ENCODE measurements at regions not wholly inside any gene's neighbourhood (a gene's known extent, or its start where the extent isn't known, plus 50 kb on each side); places are given as distances from the start of the nearest gene placed in this dataset.
"Not testable (repeated sequence)": the region's sequence is repeated elsewhere in the genome, so short reads cannot be mapped to it uniquely, and the experiment has no call there.

- H3K4me3 ChIP-seq (ENCODE audit: low read depth, low read length), result no peak overlapping the region
- no peak for TF ChIP-seq CTCF (conservative IDR thresholded peaks at IDR 0.05; ENCODE audit: low read depth, low read length)
- DNase-seq (ENCODE audit: low read depth), result no peak
These were observed 630.0 kb downstream of the TAF11L14 start for GRCh38 chr5:18264126-18264882.

DNA sequence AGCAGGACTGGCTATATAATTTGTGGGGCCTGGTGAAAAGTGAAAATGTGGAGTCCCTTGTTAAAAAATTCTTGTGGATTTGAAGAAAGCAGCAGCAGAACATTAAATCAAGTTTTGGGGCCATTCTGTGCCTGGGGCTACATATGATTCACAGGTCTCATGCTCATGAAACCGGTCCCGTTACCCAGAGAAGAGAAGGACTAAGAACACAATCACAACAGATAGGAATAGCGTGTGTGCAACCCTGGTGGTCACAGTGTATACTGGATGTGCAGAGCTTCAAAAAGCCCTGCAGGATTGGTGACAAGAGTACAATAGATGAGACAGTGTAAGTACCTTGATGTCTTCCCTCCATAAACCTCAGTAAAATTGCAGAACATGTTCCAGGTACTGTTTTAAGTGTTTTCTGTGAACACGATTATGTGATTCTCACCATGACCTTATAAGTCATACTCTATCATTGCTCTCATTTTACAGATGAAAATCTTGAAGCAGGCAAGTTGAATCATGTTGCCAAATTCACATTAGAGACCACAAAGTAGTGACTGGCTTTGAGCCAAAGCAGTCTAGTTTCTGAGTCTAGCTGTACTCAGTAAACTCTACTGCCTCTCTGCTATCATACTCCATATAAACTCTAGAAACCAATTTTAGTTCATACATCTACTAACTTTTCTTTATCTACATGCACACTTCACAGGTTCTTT lies 636.5 kb downstream of the TAF11L14 start:
- no peak for DNase-seq (ENCODE audit: low read depth)
- TF ChIP-seq CTCF (conservative IDR thresholded peaks at IDR 0.05; ENCODE audit: low read depth, low read length), result no peak
- no peak overlapping the region for H3K4me3 ChIP-seq (ENCODE audit: low read depth, low read length)

- H3K4me3 ChIP-seq (ENCODE audit: low read depth, low read length), result no peak overlapping the region
- TF ChIP-seq CTCF (conservative IDR thresholded peaks at IDR 0.05; ENCODE audit: low read depth, low read length), result no peak
- no peak for DNase-seq (ENCODE audit: low read depth)
These were observed 642.7 kb downstream of the TAF11L14 start for GRCh38 chr5:18276939-18277338.

DNA sequence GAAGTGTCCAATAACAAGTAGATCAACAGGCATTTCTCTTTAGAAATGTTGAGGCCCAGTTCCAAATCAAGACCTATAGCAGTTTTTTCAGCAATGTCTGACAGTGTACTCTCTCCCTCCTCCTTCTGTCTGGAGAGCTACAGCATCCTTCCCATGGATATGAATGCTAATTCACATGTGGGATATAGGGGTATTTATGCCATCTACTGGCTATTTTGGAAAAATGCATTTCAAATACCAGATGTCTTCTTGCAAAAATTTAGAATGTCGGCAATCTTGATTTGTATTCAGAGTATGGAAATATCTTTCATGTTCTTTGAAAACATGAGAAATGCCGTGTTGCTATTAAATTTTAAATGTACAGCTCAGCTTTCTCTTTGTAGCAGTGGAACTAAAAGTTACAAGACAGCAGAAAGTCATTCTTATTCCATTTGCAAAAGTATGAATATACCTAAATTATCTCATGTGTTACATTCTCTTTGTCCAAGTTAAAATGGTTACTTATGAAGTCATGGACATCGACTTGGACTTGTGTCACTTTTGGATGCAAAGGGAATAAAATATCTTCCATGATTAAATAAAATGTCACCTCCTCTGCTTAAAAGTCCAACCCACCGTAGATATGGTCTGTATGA lies 647.8 kb downstream of the TAF11L14 start:
- peak; percentile 2 for DNase-seq (ENCODE audit: low read depth)
- TF ChIP-seq CTCF (conservative IDR thresholded peaks at IDR 0.05; ENCODE audit: low read depth, low read length), result peak; percentile 42
- H3K4me3 ChIP-seq (ENCODE audit: low read depth, low read length), result no peak overlapping the region

- TF ChIP-seq CTCF (conservative IDR thresholded peaks at IDR 0.05; ENCODE audit: low read depth, low read length), result no peak
- H3K4me3 ChIP-seq (ENCODE audit: low read depth, low read length), result no peak overlapping the region
- no peak for DNase-seq (ENCODE audit: low read depth)
These were observed 651.0 kb downstream of the TAF11L14 start for GRCh38 chr5:18285257-18285656.

DNA sequence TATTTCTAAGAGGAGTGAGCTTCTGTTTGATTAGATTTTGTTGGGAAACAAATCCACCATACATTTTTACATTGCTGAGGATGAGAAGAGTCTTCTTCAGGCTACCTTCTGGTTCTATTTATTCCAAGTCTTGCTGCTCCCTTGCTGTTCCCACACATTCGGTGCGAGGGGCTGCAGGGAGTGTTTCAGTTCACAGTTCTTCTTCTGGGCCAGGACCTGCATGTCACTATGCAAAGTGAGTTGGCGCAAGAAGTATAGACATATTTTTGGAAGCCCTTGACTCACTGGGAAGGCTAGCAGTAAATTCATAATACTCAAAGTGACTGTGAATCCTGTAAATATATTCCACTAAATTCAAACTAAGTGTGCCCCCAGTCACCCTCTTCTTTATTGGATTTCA lies 657.9 kb downstream of the TAF11L14 start:
- no peak for DNase-seq (ENCODE audit: low read depth)
- no peak for TF ChIP-seq CTCF (conservative IDR thresholded peaks at IDR 0.05; ENCODE audit: low read depth, low read length)

GRCh38 chr5:18295696-18296095 lies 661.4 kb downstream of the TAF11L14 start:
- H3K4me3 ChIP-seq (ENCODE audit: low read depth, low read length); DNase-seq (ENCODE audit: low read depth): not testable (repeated sequence)

More for the DNA sequence above, 657.9 kb downstream of the TAF11L14 start:
- no peak overlapping the region for H3K4me3 ChIP-seq (ENCODE audit: low read depth, low read length)

Data from epithelial cell of proximal tubule (primary cell).